T-cell (primary cell): ENCODE measurements at regions not wholly inside any gene's neighbourhood (a gene's known extent, or its start where the extent isn't known, plus 50 kb on each side); places are given as distances from the start of the nearest gene placed in this dataset.
A peak's percentile ranks its signal among the peaks of the same experiment; 100 is the strongest.

ENCODE experiments used
- ATAC-seq, 4 experiments: fragments of 200-7000 bp in 3 of 4; fragments of 150-1000 bp in 1 of 4; cut with Tn5 transposase; replicated peaks in 1 of 4; 1 replicate in 3 of 4; 2 replicates in 1 of 4; pipeline ENCODE4 v1.10.0; 2021; ENCODE audit warnings: moderate library complexity in 3 of 4, mild to moderate bottlenecking in 2 of 4, moderate number of reproducible peaks in 1 of 4
- CTCF ChIA-PET, 2 donors: fragments of 300-600 bp; sonication (Branson Sonifier 250); formaldehyde crosslinking; loops; one replicate each; lab custom pipeline; 2022; ENCODE audit warnings: antibody characterized with exemption in 2 of 2; lab: Charles Lee
- POLR2A ChIA-PET, 2 donors: fragments of 300-600 bp; sonication (Branson Sonifier 250); formaldehyde crosslinking; loops; one replicate each; lab custom pipeline; 2022; ENCODE audit warnings: antibody characterized with exemption in 2 of 2; lab: Charles Lee
- DNase-seq, 35 experiments: peaks; one replicate each; pipeline versions ENCODE4 v3.0.0 to v3.0.0-alpha.2; 2013 to 2023
- H3K27ac ChIP-seq: one replicate; pipeline ENCODE4 v1.5.1; 2013; ENCODE audit warnings: low read length
- H3K27me3 ChIP-seq, 2 experiments: replicated peaks in 1 of 2; 1 replicate in 1 of 2; 2 replicates in 1 of 2; pipeline versions ENCODE4 v1.6.1 to v1.7.0; 2013; ENCODE audit warnings: low read length in 1 of 2, mixed read lengths in 1 of 2; ENCODE audit not compliant: control insufficient read depth in 2 of 2, insufficient read depth in 2 of 2; ENCODE audit errors: extremely low read depth in 1 of 2
- H3K36me3 ChIP-seq, 2 donors: 1 replicate in 1 of 2; 2 replicates in 1 of 2; pipeline versions ENCODE4 v1.6.1 to v1.7.0; 2013; ENCODE audit warnings: low read length in 1 of 2; ENCODE audit not compliant: control insufficient read depth in 2 of 2, insufficient read depth in 1 of 2; ENCODE audit errors: extremely low read depth in 1 of 2
- H3K4me1 ChIP-seq, 2 experiments: 1 replicate in 1 of 2; 2 replicates in 1 of 2; pipeline versions ENCODE4 v1.6.1 to v1.7.0; 2013; ENCODE audit warnings: low read length in 2 of 2, mixed read lengths in 1 of 2; ENCODE audit not compliant: insufficient read depth in 2 of 2, control insufficient read depth in 1 of 2; ENCODE audit errors: extremely low read depth in 1 of 2
- H3K4me3 ChIP-seq, 2 donors: 1 replicate in 1 of 2; 2 replicates in 1 of 2; pipeline versions ENCODE4 v1.5.1 to v1.7.0; 2013; ENCODE audit warnings: mild to moderate bottlenecking in 2 of 2, low read length in 1 of 2, moderate library complexity in 1 of 2; ENCODE audit not compliant: control insufficient read depth in 1 of 2; ENCODE audit errors: extremely low read depth in 1 of 2
- H3K9me3 ChIP-seq: 2 replicates; pipeline ENCODE4 v1.7.0; 2013
- H3K27ac Mint-ChIP-seq, 2 donors: one replicate each; pipeline ENCODE4 v1.8.0; 2020 to 2021; ENCODE audit warnings: mild to moderate bottlenecking in 2 of 2, mixed read lengths in 2 of 2
- H3K27me3 Mint-ChIP-seq, 2 donors: one replicate each; pipeline ENCODE4 v1.8.0; 2021 to 2022; ENCODE audit warnings: mixed read lengths in 2 of 2
- H3K36me3 Mint-ChIP-seq: one replicate; pipeline ENCODE4 v1.8.0; 2021; ENCODE audit warnings: mixed read lengths
- H3K4me1 Mint-ChIP-seq, 3 donors: one replicate each; pipeline ENCODE4 v1.8.0; 2020 to 2022; ENCODE audit warnings: mixed read lengths in 3 of 3, mild to moderate bottlenecking in 1 of 3
- H3K4me3 Mint-ChIP-seq, 3 donors: one replicate each; pipeline ENCODE4 v1.8.0; 2020 to 2022; ENCODE audit warnings: mild to moderate bottlenecking in 3 of 3, mixed read lengths in 3 of 3, moderate library complexity in 3 of 3
- H3K9me3 Mint-ChIP-seq, 3 donors: one replicate each; pipeline ENCODE4 v1.8.0; 2020 to 2022; ENCODE audit warnings: mixed read lengths in 3 of 3
- WGBS: methylation state at CpG from one replicate; pipeline ENCODE4 v1.1.5; 2013; ENCODE audit warnings: missing lambda C conversion rate; ENCODE audit not compliant: insufficient coverage; 5-methylcytosine and 5-hydroxymethylcytosine counted together

GRCh38 chr1:58899587-58900271, 115.9 kb upstream of the JUN start:
- ATAC-seq (no peak), DNase-seq (no peak)
- WGBS: 98% methylated on average over 5 of the region's 11 CpGs
- POLR2A ChIA-PET: no interaction called here
- CTCF ChIA-PET: interaction anchor here in 1 of 2 donors (0.6 to 1.6 kb wide), 2 partner anchors 11 to 116 kb away, joined by 4 to 5 read pairs; partner anchors contain the start of gene JUN
- no peaks in the 10 kb centered on the region for H3K36me3 Mint-ChIP-seq
- H3K4me3 ChIP-seq: no peak overlapping the region
- H3K9me3 ChIP-seq: no peaks in the 10 kb centered on the region
- H3K27ac ChIP-seq: no peak overlapping the region
- H3K27ac Mint-ChIP-seq: no peak overlapping the region
- no peaks in the 10 kb centered on the region for H3K36me3 ChIP-seq
- no peaks in the 10 kb centered on the region for H3K27me3 Mint-ChIP-seq
- peaks cover 2 to 30% of the 10 kb centered on the region in 2 experiments for H3K4me1 ChIP-seq
- peaks cover 16 to 29% (median 17%) of the 10 kb centered on the region in 3 donors for H3K4me1 Mint-ChIP-seq
- no peak overlapping the region for H3K4me3 Mint-ChIP-seq
- H3K27me3 ChIP-seq: no peaks in the 10 kb centered on the region
- no peaks in the 10 kb centered on the region for H3K9me3 Mint-ChIP-seq

GRCh38 chr1:58900396-58900795, 116.5 kb upstream of the JUN start:
- H3K36me3 Mint-ChIP-seq: no peaks in the 10 kb centered on the region
- no peaks in the 10 kb centered on the region for H3K27me3 Mint-ChIP-seq
- peaks cover 16 to 27% (median 16%) of the 10 kb centered on the region in 3 donors for H3K4me1 Mint-ChIP-seq
- ChIA-PET POLR2A (no interaction called here), CTCF (interaction anchor here in 1 of 2 donors (1.6 kb wide), 1 partner anchor 10 kb away, joined by 5 read pairs; no protein-coding TSS in a partner anchor)
- no peak for ATAC-seq
- Histone ChIP-seq H3K4me3 (no peak overlapping the region), H3K36me3 (no peaks in the 10 kb centered on the region), H3K27ac (no peak overlapping the region), H3K27me3 (no peaks in the 10 kb centered on the region), H3K4me1 (peaks cover 3 to 25% of the 10 kb centered on the region in 2 experiments), H3K9me3 (no peaks in the 10 kb centered on the region)
- no peak for DNase-seq
- WGBS: no CpG with 5 or more reads among the region's 3 CpGs
- H3K27ac Mint-ChIP-seq: no peak overlapping the region
- no peaks in the 10 kb centered on the region for H3K9me3 Mint-ChIP-seq
- H3K4me3 Mint-ChIP-seq: no peak overlapping the region

- Histone ChIP-seq H3K9me3 (no peaks in the 10 kb centered on the region), H3K27me3 (no peaks in the 10 kb centered on the region), H3K27ac (no peak overlapping the region), H3K36me3 (no peaks in the 10 kb centered on the region), H3K4me3 (no peak overlapping the region), H3K4me1 (peaks cover 3 to 21% of the 10 kb centered on the region in 2 experiments)
- no peaks in the 10 kb centered on the region for H3K27me3 Mint-ChIP-seq
- ATAC-seq (no peak), DNase-seq (no peak)
- CTCF ChIA-PET: interaction anchor here in 1 of 2 donors (1.6 kb wide), 1 partner anchor 10 kb away, joined by 5 read pairs; no protein-coding TSS in a partner anchor
- POLR2A ChIA-PET: interaction anchor here in 1 of 2 donors (0.6 kb wide), 1 partner anchor 149 kb away, joined by 4 read pairs; no protein-coding TSS in a partner anchor
- no peak overlapping the region for H3K4me3 Mint-ChIP-seq
- no peaks in the 10 kb centered on the region for H3K36me3 Mint-ChIP-seq
- no peaks in the 10 kb centered on the region for H3K9me3 Mint-ChIP-seq
- H3K27ac Mint-ChIP-seq: no peak overlapping the region
- WGBS: no CpG with 5 or more reads among the region's 1 CpG
- peaks cover 10 to 23% (median 15%) of the 10 kb centered on the region in 3 donors for H3K4me1 Mint-ChIP-seq
Measured at GRCh38 chr1:58901008-58901407, 117.2 kb upstream of the JUN start.

- peaks cover 3 to 12% of the 10 kb centered on the region in 2 experiments for H3K4me1 ChIP-seq
- no peak for ATAC-seq
- no peaks in the 10 kb centered on the region for H3K27me3 Mint-ChIP-seq
- CTCF ChIA-PET: interaction anchor here in 1 of 2 donors (0.6 kb wide), 1 partner anchor 138 kb away, joined by 3 read pairs; no protein-coding TSS in a partner anchor
- H3K27me3 ChIP-seq: no peaks in the 10 kb centered on the region
- peak overlapping the region; percentile 46 to 55 for H3K4me3 ChIP-seq
- peaks cover 7 to 18% (median 13%) of the 10 kb centered on the region in 3 donors for H3K4me1 Mint-ChIP-seq
- POLR2A ChIA-PET: interaction anchor here in 1 of 2 donors (0.6 to 0.9 kb wide), 2 partner anchors 119 to 124 kb away, joined by 3 to 4 read pairs; partner anchors contain the start of gene JUN
- no peaks in the 10 kb centered on the region for H3K36me3 ChIP-seq
- H3K9me3 ChIP-seq: no peaks in the 10 kb centered on the region
- no peaks in the 10 kb centered on the region for H3K9me3 Mint-ChIP-seq
- peak overlapping the region; percentile 40 to 45 for H3K27ac Mint-ChIP-seq
- DNase-seq: no peak
- no peaks in the 10 kb centered on the region for H3K36me3 Mint-ChIP-seq
- peak overlapping the region; percentile 54 for H3K27ac ChIP-seq
- 13% methylated on average over 6 of the region's 12 CpGs for WGBS
- H3K4me3 Mint-ChIP-seq: peak overlapping the region; percentile 65 to 84 (median 78)
Measured at GRCh38 chr1:58902830-58903513, 119.1 kb upstream of the JUN start.

- CTCF ChIA-PET: interaction anchor here in 1 of 2 donors (0.6 kb wide), 1 partner anchor 139 kb away, joined by 3 read pairs; no protein-coding TSS in a partner anchor
- H3K9me3 ChIP-seq: no peaks in the 10 kb centered on the region
- peak overlapping the region; percentile 54 for H3K27ac ChIP-seq
- 1% methylated on average over 67 of the region's 70 CpGs for WGBS
- Mint-ChIP-seq H3K27me3 (no peaks in the 10 kb centered on the region), H3K4me3 (peak overlapping the region; percentile 65 to 84 (median 78)), H3K27ac (peak overlapping the region; percentile 45 to 61), H3K36me3 (no peaks in the 10 kb centered on the region), H3K9me3 (no peaks in the 10 kb centered on the region), H3K4me1 (peaks cover 7 to 18% (median 13%) of the 10 kb centered on the region in 3 donors)
- no peaks in the 10 kb centered on the region for H3K27me3 ChIP-seq
- ATAC-seq (peak; percentile 87 to 90 (median 88)), DNase-seq (peak; percentile 19 to 78 (median 47))
- POLR2A ChIA-PET: interaction anchor here in 1 of 2 donors (0.6 to 0.9 kb wide), 2 partner anchors 120 to 124 kb away, joined by 3 to 4 read pairs; partner anchors contain the start of gene JUN
- peak overlapping the region; percentile 46 to 55 for H3K4me3 ChIP-seq
- H3K4me1 ChIP-seq: peaks cover 3 to 12% of the 10 kb centered on the region in 2 experiments
- no peaks in the 10 kb centered on the region for H3K36me3 ChIP-seq
Measured at GRCh38 chr1:58903514-58904298, 119.9 kb upstream of the JUN start.
